KMS-11 (cell line): ENCODE measurements at regions not wholly inside any gene's neighbourhood (a gene's known extent, or its start where the extent isn't known, plus 50 kb on each side); places are given as distances from the start of the nearest gene placed in this dataset.

Experiments used
- H2AFZ ChIP-seq: fragments of 200-600 bp; sonication (generic); 2 replicates; pipeline ENCODE4 v1.6.1; 2016; ENCODE audit warnings: antibody characterized with exemption, mixed run types, low read depth
- H3K27ac ChIP-seq: fragments of 200-600 bp; sonication (generic); 2 replicates; pipeline ENCODE4 v1.6.1; 2016; ENCODE audit warnings: mild to moderate bottlenecking, mixed run types
- H3K27me3 ChIP-seq: fragments of 200-600 bp; sonication (generic); 2 replicates; pipeline ENCODE4 v1.6.1; 2017; ENCODE audit warnings: mild to moderate bottlenecking, low read depth, mixed run types, moderate library complexity; ENCODE audit not compliant: insufficient read depth
- H3K36me3 ChIP-seq: fragments of 200-600 bp; sonication (generic); 2 replicates; pipeline ENCODE4 v1.6.1; 2017; ENCODE audit warnings: mild to moderate bottlenecking, mixed run types; ENCODE audit not compliant: insufficient read depth
- H3K4me1 ChIP-seq: fragments of 200-600 bp; sonication (generic); 2 replicates; pipeline ENCODE4 v1.6.1; 2016; ENCODE audit warnings: mild to moderate bottlenecking, low read depth, mixed run types; ENCODE audit not compliant: poor library complexity, severe bottlenecking
- H3K4me2 ChIP-seq: fragments of 200-600 bp; sonication (generic); 2 replicates; pipeline ENCODE4 v1.7.0; 2016; ENCODE audit warnings: mild to moderate bottlenecking, mixed run types
- H3K4me3 ChIP-seq: fragments of 200-600 bp; sonication (generic); IDR thresholded peaks from 2 replicates; pipeline ENCODE4 v1.6.1; 2017; ENCODE audit warnings: low read depth, low read length, mixed read lengths; ENCODE audit not compliant: insufficient read depth
- H3K79me2 ChIP-seq: fragments of 200-600 bp; sonication (generic); 2 replicates; pipeline ENCODE4 v1.6.1; 2016; ENCODE audit warnings: low read depth, mixed run types; ENCODE audit not compliant: insufficient read depth
- H3K9ac ChIP-seq: fragments of 200-600 bp; sonication (generic); 2 replicates; pipeline ENCODE4 v1.6.1; 2016; ENCODE audit warnings: mild to moderate bottlenecking, mixed run types
- H4K20me1 ChIP-seq: fragments of 200-600 bp; sonication (generic); 2 replicates; pipeline ENCODE4 v1.6.1; 2016; ENCODE audit warnings: mild to moderate bottlenecking, mixed run types; ENCODE audit not compliant: insufficient read depth
- TF ChIP-seq, protein P1 (sequence below): fragments of 200-600 bp; sonication (generic); conservative IDR thresholded peaks from 2 replicates; pipeline ENCODE4 v1.6.1; 2017; ENCODE audit warnings: low read depth, mild to moderate bottlenecking, antibody characterized with exemption, low read length, moderate library complexity, mixed read lengths

DNA sequence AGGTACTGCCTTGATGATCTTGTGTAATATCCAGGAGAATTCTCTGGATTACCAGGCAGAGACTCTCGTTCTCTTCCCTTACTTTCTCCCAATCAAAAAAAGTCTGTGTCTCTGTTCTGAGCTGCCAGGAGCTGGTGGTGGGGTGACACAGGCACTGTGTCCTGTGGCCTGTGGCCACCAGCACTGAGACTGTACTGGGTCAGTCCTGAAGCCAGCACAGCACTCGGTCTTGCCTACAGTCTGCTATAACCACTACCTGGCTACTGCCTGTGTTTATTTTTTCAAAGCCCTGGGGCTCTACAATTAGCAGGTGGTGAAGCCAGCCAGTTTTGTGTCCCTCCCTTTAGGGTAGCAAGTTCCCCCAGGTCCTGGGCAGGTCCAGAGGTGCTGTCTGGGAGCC is 331.1 kb upstream of the MAGEB18 start:
- Histone ChIP-seq H3K9ac (no peak overlapping the region), H3K4me1 (no peaks in the 10 kb centered on the region), H2AFZ (no peak overlapping the region), H3K4me2 (no peak overlapping the region), H3K4me3 (no peak overlapping the region), H3K27ac (no peak overlapping the region), H3K36me3 (no peaks in the 10 kb centered on the region), H4K20me1 (no peaks in the 10 kb centered on the region), H3K27me3 (no peaks in the 10 kb centered on the region), H3K79me2 (no peaks in the 10 kb centered on the region)
- TF ChIP-seq, protein P1, sequence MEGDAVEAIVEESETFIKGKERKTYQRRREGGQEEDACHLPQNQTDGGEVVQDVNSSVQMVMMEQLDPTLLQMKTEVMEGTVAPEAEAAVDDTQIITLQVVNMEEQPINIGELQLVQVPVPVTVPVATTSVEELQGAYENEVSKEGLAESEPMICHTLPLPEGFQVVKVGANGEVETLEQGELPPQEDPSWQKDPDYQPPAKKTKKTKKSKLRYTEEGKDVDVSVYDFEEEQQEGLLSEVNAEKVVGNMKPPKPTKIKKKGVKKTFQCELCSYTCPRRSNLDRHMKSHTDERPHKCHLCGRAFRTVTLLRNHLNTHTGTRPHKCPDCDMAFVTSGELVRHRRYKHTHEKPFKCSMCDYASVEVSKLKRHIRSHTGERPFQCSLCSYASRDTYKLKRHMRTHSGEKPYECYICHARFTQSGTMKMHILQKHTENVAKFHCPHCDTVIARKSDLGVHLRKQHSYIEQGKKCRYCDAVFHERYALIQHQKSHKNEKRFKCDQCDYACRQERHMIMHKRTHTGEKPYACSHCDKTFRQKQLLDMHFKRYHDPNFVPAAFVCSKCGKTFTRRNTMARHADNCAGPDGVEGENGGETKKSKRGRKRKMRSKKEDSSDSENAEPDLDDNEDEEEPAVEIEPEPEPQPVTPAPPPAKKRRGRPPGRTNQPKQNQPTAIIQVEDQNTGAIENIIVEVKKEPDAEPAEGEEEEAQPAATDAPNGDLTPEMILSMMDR: no peak

DNA sequence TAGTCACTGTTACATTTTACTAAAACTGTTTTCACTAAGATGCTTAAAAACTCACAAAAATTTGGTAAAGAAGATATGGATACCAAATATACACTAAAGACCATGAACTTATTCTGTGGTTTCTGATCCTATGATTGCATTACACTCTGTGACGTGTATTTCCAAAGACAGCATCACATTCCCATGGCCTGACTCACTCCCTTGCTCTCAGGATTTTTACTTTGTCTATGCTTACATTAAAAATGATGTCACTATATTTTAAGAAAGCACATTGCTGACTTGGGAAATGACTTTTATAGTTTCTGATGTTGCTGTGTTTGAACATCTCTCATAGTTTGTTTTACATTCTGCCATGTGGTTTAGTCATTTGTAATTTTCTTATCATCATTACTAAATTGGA is 327.9 kb upstream of the MAGEB18 start:
- H3K9ac ChIP-seq: no peak overlapping the region
- H3K79me2 ChIP-seq: no peaks in the 10 kb centered on the region
- H3K4me2 ChIP-seq: no peak overlapping the region
- no peaks in the 10 kb centered on the region for H3K27me3 ChIP-seq
- no peaks in the 10 kb centered on the region for H4K20me1 ChIP-seq
- TF ChIP-seq, protein P1: no peak
- no peak overlapping the region for H3K4me3 ChIP-seq
- H3K36me3 ChIP-seq: no peaks in the 10 kb centered on the region
- H3K27ac ChIP-seq: no peak overlapping the region
- H3K4me1 ChIP-seq: no peaks in the 10 kb centered on the region
- H2AFZ ChIP-seq: no peak overlapping the region

DNA sequence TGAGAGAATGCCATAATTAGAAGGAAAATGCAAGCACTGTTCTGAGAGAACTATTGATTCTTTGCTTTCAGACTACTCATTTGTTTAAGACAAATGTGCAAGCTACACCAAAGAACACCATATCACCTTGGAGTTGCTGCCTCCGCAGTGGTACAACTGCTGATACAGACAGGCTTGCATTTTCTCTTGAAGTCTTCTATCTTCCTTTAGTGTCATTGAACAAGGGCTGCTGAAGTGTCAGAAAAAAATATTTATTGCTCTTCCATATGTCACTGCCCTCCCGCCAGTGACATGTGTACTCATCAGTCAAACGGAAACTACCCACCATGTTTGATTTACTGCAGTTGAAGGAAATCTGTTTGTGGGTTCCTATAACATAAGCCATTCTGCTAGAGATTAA is 318.3 kb upstream of the MAGEB18 start:
- Histone ChIP-seq H3K9ac (no peak overlapping the region), H3K27me3 (no peaks in the 10 kb centered on the region), H3K4me1 (no peaks in the 10 kb centered on the region), H4K20me1 (no peaks in the 10 kb centered on the region), H3K79me2 (no peaks in the 10 kb centered on the region), H2AFZ (no peak overlapping the region), H3K4me3 (no peak overlapping the region), H3K27ac (no peak overlapping the region), H3K36me3 (no peaks in the 10 kb centered on the region), H3K4me2 (no peak overlapping the region)
- TF ChIP-seq, protein P1: no peak

DNA sequence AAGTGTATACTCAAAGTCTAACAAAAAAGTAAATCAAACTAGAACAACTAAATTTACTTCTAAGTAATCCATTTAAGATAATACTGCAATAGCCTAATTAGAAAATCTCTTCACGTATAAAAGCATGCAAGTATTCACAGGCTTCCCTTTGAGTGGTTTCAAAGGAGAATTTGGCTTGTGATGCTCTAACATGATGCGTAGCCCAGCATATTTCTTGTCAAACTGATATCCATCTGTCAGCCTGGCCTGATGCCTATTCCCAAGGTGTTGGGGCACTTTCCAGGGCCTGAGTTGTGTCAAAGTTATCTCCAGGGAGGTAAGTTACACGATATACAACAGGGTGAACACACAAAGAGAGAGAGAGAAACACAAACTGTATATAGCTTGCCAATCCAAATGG is 287.0 kb upstream of the MAGEB18 start:
- no peaks in the 10 kb centered on the region for H3K27me3 ChIP-seq
- H3K36me3 ChIP-seq: no peaks in the 10 kb centered on the region
- TF ChIP-seq, protein P1: no peak
- H3K4me1 ChIP-seq: no peaks in the 10 kb centered on the region
- no peak overlapping the region for H2AFZ ChIP-seq
- H3K27ac ChIP-seq: no peak overlapping the region
- no peaks in the 10 kb centered on the region for H4K20me1 ChIP-seq
- H3K79me2 ChIP-seq: no peaks in the 10 kb centered on the region
- H3K4me3 ChIP-seq: no peak overlapping the region
- no peak overlapping the region for H3K4me2 ChIP-seq
- no peak overlapping the region for H3K9ac ChIP-seq
